ENCODE measurements at regions not wholly inside any gene's neighbourhood (a gene's known extent, or its start where the extent isn't known, plus 50 kb on each side); places are given as distances from the start of the nearest gene placed in this dataset.

DNA sequence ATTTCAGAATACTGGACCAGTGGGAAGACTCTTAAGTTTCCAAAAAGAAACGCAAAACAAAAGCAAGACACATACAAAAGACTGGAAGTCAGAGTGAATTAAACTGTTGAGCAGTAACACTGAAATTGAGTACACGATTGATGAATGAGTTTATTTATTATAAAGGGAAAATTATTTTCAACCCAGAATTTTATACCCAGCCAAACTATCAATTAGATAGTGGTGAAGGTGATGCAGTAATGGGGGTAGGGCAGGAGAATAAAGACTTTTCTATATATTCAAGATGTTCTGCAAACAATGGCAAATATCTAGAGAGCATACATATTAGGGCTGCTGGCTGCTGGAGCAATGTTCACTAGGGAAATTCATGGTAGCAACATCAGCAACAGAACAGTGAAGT, 143.7 kb upstream of the NPVF start:
- TF ChIP-seq, protein P1, sequence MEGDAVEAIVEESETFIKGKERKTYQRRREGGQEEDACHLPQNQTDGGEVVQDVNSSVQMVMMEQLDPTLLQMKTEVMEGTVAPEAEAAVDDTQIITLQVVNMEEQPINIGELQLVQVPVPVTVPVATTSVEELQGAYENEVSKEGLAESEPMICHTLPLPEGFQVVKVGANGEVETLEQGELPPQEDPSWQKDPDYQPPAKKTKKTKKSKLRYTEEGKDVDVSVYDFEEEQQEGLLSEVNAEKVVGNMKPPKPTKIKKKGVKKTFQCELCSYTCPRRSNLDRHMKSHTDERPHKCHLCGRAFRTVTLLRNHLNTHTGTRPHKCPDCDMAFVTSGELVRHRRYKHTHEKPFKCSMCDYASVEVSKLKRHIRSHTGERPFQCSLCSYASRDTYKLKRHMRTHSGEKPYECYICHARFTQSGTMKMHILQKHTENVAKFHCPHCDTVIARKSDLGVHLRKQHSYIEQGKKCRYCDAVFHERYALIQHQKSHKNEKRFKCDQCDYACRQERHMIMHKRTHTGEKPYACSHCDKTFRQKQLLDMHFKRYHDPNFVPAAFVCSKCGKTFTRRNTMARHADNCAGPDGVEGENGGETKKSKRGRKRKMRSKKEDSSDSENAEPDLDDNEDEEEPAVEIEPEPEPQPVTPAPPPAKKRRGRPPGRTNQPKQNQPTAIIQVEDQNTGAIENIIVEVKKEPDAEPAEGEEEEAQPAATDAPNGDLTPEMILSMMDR (IDR thresholded peaks at IDR 0.05) = no peak
- DNase-seq (ENCODE audit: low spot score) (no peak), ATAC-seq (ENCODE audit: low FRiP score) (no peak)

DNA sequence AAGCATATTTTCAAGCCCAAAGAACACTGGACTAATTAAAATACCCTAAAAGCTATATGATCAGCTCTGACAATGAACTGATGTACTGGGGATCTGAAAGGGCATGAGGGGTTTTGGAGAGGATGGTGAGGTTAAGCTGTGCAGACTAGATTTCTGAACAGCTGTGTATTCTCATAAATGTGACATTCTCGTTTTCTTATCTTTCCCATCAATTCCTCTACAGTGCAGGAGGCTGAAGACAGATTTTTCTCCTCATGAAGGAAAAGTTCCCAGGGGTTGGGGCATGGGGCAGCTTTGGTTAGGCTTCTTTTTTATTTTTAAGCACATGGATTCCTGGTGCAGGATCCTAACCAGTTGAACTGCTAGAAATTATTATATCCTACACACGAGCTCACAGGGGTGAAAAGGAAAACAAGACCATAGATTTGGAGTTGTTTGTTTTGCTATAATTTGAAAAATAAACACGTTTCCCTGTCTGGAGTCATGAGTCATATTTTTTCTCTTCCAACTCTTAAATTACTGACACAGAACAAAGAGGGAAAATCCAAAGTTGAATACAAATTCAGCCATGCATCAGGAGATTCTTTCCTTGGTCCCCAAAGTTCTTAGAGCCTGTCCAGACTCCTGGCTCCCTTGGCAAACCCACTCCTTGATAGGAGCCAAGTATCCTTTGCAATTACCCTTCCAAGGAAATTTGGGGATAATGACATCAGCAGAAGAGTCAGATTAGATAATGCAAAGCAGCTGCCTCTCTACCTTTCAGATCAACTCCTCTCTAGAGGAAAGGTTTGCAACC, 147.7 kb upstream of the NPVF start:
- TF ChIP-seq, protein P1 (IDR thresholded peaks at IDR 0.05) = no peak
- no peak for ATAC-seq (ENCODE audit: low FRiP score)
- no peak for DNase-seq (ENCODE audit: low spot score)

DNA sequence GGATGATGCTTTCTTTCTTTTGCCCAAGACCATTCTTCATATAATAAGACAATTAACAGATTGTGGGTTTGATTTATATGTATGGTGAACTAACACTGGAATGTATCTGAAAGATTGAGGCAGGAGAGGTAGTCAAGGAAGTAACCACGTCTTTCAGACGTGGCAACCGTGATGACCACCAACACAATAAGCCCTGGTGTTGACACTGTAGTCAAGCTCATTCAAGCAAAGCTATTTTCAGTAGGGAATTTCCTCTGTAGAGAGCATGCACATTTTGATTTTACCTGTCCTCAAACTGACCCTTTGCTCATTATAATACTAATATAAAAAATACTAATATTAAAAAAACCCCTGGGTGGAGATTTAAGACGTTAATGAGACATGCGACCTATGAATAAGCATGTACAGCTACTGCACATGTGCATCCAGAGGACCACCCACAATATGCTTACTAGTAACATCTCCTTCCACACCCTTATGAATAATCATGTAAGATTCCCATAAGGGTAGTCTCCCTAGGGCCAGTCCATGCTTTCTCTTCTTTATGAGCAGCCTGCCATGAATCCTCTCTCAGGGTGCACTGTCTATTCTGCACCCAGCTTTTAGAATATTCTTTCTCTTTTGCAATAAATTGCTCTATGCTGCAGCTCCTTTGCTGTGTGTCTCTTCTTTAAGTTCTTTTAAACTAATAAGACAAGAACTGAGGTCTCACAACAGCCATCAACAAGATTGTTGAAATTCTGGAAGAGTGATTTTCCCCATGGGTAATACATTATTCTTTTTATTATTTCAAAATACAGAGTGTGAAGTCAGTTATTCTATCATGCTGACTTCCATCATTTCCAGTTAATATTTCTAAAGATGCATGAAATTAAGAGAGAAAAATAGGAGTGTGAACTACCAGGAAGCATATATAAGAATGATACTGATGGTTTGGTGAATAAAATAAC, 151.3 kb upstream of the NPVF start:
- ATAC-seq (ENCODE audit: low FRiP score) (peak; percentile 39), DNase-seq (ENCODE audit: low spot score) (no peak)
- TF ChIP-seq, protein P1 (IDR thresholded peaks at IDR 0.05) = no peak

DNA sequence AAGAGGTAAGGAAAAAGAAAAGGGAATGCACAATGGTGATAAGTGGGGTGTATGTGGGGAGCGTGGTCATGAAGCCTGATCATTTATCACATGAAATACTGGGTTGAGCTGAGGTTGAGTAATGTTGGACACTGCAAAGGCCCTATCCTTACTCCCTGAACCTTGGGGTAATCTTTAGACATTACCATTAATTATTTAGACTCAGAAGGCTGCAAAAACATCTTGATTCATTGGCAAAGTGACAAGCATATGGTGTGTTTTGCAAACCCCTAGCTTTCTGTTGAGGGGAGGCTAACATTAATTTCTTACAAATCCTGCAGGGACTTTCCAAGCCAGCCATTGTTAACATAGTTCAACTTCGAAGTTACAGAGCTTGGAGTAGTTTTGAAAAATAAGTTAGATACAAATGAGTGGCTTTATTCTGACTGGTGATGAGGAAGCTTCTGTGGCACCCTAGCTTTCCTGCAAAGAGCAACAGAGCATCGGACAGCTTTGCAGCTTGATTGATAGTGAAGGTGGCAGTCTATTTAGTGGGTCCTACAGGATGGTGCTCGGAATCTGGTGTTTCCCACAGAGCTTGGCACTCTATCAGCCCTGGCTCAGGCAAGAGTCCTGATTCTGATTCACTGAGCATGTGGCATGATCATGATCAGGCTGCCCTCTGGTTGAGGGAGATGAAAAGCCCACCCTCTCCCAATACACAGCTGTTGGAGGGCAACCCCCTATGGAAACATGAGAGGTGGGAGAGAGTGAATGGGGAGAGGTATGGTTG, 153.7 kb upstream of the NPVF start:
- no peak for DNase-seq (ENCODE audit: low spot score)
- TF ChIP-seq, protein P1 (IDR thresholded peaks at IDR 0.05) = no peak
- ATAC-seq (ENCODE audit: low FRiP score) = no peak

DNA sequence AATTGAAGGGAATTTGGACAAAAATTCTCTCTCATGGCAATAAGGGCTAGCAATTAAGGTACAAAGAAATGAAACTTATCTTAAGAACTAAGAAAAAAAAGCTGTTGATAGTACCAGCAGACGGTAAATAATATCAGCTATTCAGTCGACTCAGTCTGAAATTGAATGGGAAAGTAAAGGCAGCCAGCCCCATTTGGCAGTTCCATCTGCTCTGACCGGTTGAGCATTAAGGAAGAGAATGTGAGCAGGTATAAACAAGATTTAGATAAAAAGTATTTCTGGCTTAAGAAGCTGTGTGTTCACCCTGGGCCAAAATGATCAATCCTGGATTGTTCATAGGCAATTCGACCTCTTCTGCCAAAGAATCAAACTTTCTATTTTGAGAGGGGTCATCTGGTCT, 154.6 kb upstream of the NPVF start:
- DNase-seq (ENCODE audit: low spot score) (no peak), ATAC-seq (ENCODE audit: low FRiP score) (no peak)
- TF ChIP-seq, protein P1 (IDR thresholded peaks at IDR 0.05) = no peak

DNA sequence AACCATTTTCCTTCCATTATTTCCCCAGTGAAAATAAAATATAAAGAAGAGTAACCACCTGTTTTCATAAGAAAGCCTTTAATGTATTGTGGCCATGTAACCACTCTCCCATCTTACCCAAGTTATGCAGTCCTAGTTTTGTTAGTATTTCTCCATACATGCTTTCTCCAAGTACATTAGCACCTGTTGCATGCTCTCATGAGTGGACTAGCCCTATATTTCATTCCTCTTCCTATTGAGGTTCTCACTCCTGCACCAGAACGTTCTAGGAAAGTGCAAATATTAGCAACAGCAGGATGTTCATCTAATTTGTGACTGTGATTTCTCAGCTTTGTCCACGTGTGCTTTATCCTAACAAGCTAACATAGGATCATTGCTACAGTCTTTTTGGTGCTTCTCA, 155.1 kb upstream of the NPVF start:
- TF ChIP-seq, protein P1 (IDR thresholded peaks at IDR 0.05) = no peak
- ATAC-seq (ENCODE audit: low FRiP score) = no peak
- no peak for DNase-seq (ENCODE audit: low spot score)
